ENCODE measurements at regions not wholly inside any gene's neighbourhood (a gene's known extent, or its start where the extent isn't known, plus 50 kb on each side); places are given as distances from the start of the nearest gene placed in this dataset.

- TF ChIP-seq CHD1 (IDR thresholded peaks at IDR 0.05; ENCODE audit: low read depth, low read length), result no peak
- no peak for TF ChIP-seq HCFC1 (IDR thresholded peaks at IDR 0.05; ENCODE audit: low read length)
- TF ChIP-seq SMAD5 (IDR thresholded peaks at IDR 0.05; ENCODE audit: low read depth), result no peak
- no peak for TF ChIP-seq MAX (IDR thresholded peaks at IDR 0.05; ENCODE audit: low read depth, low read length)
- TF ChIP-seq ZNF217 (IDR thresholded peaks at IDR 0.05), result no peak
- no peak for TF ChIP-seq ESRRA (IDR thresholded peaks at IDR 0.05; ENCODE audit: low read length)
- TF ChIP-seq MTA3 (IDR thresholded peaks at IDR 0.05; ENCODE audit: borderline replicate concordance, low read length), result no peak
- no peak for TF ChIP-seq BACH1 (IDR thresholded peaks at IDR 0.05; ENCODE audit: borderline replicate concordance)
- no peak for TF ChIP-seq POLR2AphosphoS2 (IDR thresholded peaks at IDR 0.05; ENCODE audit: low read depth, low read length)
- TF ChIP-seq ZBED1 (IDR thresholded peaks at IDR 0.05; ENCODE audit: borderline replicate concordance), result no peak
- TF ChIP-seq NFYA (IDR thresholded peaks at IDR 0.05; ENCODE audit: borderline replicate concordance, low read depth, low read length), result no peak
- TF ChIP-seq, protein P1, sequence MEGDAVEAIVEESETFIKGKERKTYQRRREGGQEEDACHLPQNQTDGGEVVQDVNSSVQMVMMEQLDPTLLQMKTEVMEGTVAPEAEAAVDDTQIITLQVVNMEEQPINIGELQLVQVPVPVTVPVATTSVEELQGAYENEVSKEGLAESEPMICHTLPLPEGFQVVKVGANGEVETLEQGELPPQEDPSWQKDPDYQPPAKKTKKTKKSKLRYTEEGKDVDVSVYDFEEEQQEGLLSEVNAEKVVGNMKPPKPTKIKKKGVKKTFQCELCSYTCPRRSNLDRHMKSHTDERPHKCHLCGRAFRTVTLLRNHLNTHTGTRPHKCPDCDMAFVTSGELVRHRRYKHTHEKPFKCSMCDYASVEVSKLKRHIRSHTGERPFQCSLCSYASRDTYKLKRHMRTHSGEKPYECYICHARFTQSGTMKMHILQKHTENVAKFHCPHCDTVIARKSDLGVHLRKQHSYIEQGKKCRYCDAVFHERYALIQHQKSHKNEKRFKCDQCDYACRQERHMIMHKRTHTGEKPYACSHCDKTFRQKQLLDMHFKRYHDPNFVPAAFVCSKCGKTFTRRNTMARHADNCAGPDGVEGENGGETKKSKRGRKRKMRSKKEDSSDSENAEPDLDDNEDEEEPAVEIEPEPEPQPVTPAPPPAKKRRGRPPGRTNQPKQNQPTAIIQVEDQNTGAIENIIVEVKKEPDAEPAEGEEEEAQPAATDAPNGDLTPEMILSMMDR (IDR thresholded peaks at IDR 0.05 in 2 of 3, conservative IDR thresholded peaks at IDR 0.05 in 1 of 3; ENCODE audit: control insufficient read depth in 2 of 3, extremely low read depth in 1 of 3, insufficient read depth in 1 of 3, low read depth in 3 of 3, low read length in 3 of 3), result no peak
- no peak for TF ChIP-seq MEF2B (IDR thresholded peaks at IDR 0.05; ENCODE audit: partially characterized antibody, poor library complexity, severe bottlenecking)
- no peak for TF ChIP-seq FOS (IDR thresholded peaks at IDR 0.05; ENCODE audit: borderline replicate concordance, extremely low read depth, insufficient read length)
- no peak overlapping the region for H3K27ac ChIP-seq (ENCODE audit: control insufficient read depth, insufficient read depth)
- ATAC-seq, result no peak
- WGBS (ENCODE audit: insufficient coverage, insufficient replicate concordance, low lambda C conversion rate, missing lambda C conversion rate), result 32% methylated on average over 3 of the region's 3 CpGs
- H3K9me3 ChIP-seq (replicated peaks; ENCODE audit: control insufficient read depth, insufficient read depth, low read length), result no peaks in the 10 kb centered on the region; the same call in 2 of the 3 replicates
- H3K79me2 ChIP-seq (ENCODE audit: control insufficient read depth, insufficient read depth, low read length), result no peaks in the 10 kb centered on the region
- H2AFZ ChIP-seq (ENCODE audit: control insufficient read depth, low read depth, low read length), result no peak overlapping the region
- POLR2A ChIA-PET, result no interaction called here
- in situ Hi-C loops (cut with MboI) (no loop called here), intact Hi-C loops (cut with micrococcal nuclease; ENCODE audit: unreplicated experiment) (no loop called here)
- no peaks in the 10 kb centered on the region for H3K36me3 ChIP-seq (ENCODE audit: control insufficient read depth in 2 of 2, insufficient read depth in 2 of 2, low read length in 1 of 2)
- H4K20me1 ChIP-seq (ENCODE audit: control insufficient read depth, insufficient read depth), result no peaks in the 10 kb centered on the region
- no peaks in the 10 kb centered on the region for H3K27me3 ChIP-seq (replicated peaks in 1 of 2; ENCODE audit: control insufficient read depth in 2 of 2, insufficient read depth in 2 of 2, low read length in 1 of 2)
- DNase-seq (ENCODE audit: low read depth, low spot score), result no peak
- FAIRE-seq, result no peak
- BruUV-seq (replicated peaks), result no TSS peak
- no peak overlapping the region for H3K9ac ChIP-seq (ENCODE audit: control insufficient read depth, insufficient read depth, low read length)
- CTCF ChIA-PET, result no interaction called here
- no peak overlapping the region for H3K4me2 ChIP-seq (ENCODE audit: control insufficient read depth, insufficient read depth)
- no peak overlapping the region for H3K4me3 ChIP-seq
- no peaks in the 10 kb centered on the region for H3K4me1 ChIP-seq (ENCODE audit: control insufficient read depth, insufficient read depth, low read length)
- SMC1A ChIA-PET (ENCODE audit: uncharacterized antibody, unreplicated experiment), result no interaction called here
- RAD21 ChIA-PET (ENCODE audit: unreplicated experiment), result no interaction called here
Measured at GRCh38 chr5:107739661-107740060, 68.9 kb upstream of the EFNA5 start.

Measured in GM12878 (cell line).